ACC112 (cell line): ENCODE measurements at regions not wholly inside any gene's neighbourhood (a gene's known extent, or its start where the extent isn't known, plus 50 kb on each side); places are given as distances from the start of the nearest gene placed in this dataset.

Source experiments
- H2AFZ ChIP-seq: fragments of 200-600 bp; sonication (generic); one replicate; pipeline ENCODE4 v1.6.0; 2017; ENCODE audit warnings: antibody characterized with exemption, low read length; ENCODE audit not compliant: unreplicated experiment
- H3K27ac ChIP-seq: fragments of 200-600 bp; sonication (generic); 2 replicates; pipeline ENCODE4 v1.5.1; 2014; ENCODE audit warnings: low read depth, mild to moderate bottlenecking, antibody characterized with exemption, low read length, moderate library complexity
- H3K27me3 ChIP-seq: fragments of 200-600 bp; sonication (generic); 2 replicates; pipeline ENCODE4 v1.6.1; 2014; ENCODE audit warnings: mild to moderate bottlenecking, antibody characterized with exemption, low read length, moderate library complexity, mixed read lengths; ENCODE audit not compliant: insufficient read depth
- H3K36me3 ChIP-seq: fragments of 200-600 bp; sonication (generic); 2 replicates; pipeline ENCODE4 v1.6.1; 2016; ENCODE audit warnings: mild to moderate bottlenecking, antibody characterized with exemption, low read length, moderate library complexity, mixed read lengths; ENCODE audit not compliant: insufficient read depth
- H3K4me1 ChIP-seq: fragments of 200-600 bp; sonication (generic); one replicate; pipeline ENCODE4 v1.6.1; 2016; ENCODE audit warnings: low read length, mixed read lengths; ENCODE audit not compliant: insufficient read depth, unreplicated experiment, control insufficient read depth
- H3K4me3 ChIP-seq: fragments of 200-600 bp; sonication (generic); 2 replicates; pipeline ENCODE4 v1.5.1; 2014; ENCODE audit warnings: mild to moderate bottlenecking, low read depth, low read length
- H3K79me2 ChIP-seq: fragments of 200-600 bp; sonication (generic); one replicate; pipeline ENCODE4 v1.6.0; 2016; ENCODE audit warnings: low read length; ENCODE audit not compliant: control insufficient read depth, unreplicated experiment, insufficient read depth

DNA sequence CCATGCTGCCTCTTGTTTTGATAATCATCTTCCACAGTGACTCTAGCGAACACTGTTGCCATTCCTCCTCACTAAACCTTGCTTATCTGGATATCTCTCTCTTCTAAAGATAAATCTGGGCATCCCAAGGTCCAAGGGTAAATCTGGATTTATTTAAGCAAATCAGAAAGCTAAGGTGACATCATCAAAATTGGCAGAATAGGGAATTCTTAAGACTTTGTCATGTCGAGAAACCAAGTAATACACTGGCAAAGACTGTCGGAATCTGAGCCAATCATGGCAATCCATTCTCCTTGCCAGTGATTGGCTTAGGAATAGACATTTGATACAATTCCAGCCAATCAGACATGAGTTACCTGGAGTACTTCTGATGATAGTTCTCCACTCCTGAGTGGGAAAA is 362.7 kb upstream of the PTGER4 start:
- no peaks in the 10 kb centered on the region for H3K4me1 ChIP-seq
- no peaks in the 10 kb centered on the region for H3K36me3 ChIP-seq
- H3K27me3 ChIP-seq = no peaks in the 10 kb centered on the region
- no peak overlapping the region for H2AFZ ChIP-seq
- no peaks in the 10 kb centered on the region for H3K79me2 ChIP-seq
- no peak overlapping the region for H3K4me3 ChIP-seq
- H3K27ac ChIP-seq = no peak overlapping the region

DNA sequence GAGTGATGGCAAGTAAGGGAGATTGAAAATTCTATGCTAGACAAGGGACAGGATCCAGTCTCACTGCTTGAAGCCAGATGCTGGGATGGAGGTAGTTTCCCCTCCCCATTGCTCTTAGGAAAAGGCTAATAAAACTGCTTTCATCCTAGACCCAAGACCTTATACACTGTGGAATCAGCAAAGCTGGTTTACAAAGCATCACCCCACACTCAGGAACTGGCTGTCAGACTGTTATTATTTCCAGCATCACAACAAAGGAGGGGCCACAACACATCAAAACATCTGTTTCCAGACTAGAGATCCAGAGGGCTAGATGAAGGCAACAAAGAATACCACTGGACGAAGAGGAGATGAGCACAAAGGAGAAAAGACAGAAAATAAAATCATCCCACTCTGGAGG is 364.6 kb upstream of the PTGER4 start:
- H3K79me2 ChIP-seq = no peaks in the 10 kb centered on the region
- H3K27me3 ChIP-seq = no peaks in the 10 kb centered on the region
- no peak overlapping the region for H3K27ac ChIP-seq
- no peak overlapping the region for H2AFZ ChIP-seq
- no peaks in the 10 kb centered on the region for H3K4me1 ChIP-seq
- no peak overlapping the region for H3K4me3 ChIP-seq
- H3K36me3 ChIP-seq = no peaks in the 10 kb centered on the region

DNA sequence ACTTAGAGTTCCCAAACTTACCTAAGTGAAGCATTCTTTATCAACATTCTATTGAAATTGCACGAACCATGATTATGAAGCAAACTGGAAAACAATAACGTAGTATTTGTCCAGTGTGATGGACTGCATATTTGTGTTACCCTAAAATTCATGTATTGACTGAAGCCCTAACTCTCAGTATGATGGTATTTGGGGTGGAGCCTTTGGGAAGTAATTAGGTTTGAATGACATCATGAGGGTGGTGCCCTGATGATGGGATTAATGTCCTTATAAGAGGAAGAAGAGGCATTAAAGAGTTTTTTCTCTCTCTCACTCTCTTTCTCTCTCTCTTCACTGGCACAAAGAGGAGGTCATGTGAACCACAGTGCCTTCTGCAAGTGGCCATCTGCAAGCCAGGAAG is 365.4 kb upstream of the PTGER4 start:
- Histone ChIP-seq H2AFZ (no peak overlapping the region), H3K36me3 (no peaks in the 10 kb centered on the region), H3K4me3 (no peak overlapping the region), H3K4me1 (no peaks in the 10 kb centered on the region), H3K27me3 (no peaks in the 10 kb centered on the region), H3K79me2 (no peaks in the 10 kb centered on the region), H3K27ac (no peak overlapping the region)

DNA sequence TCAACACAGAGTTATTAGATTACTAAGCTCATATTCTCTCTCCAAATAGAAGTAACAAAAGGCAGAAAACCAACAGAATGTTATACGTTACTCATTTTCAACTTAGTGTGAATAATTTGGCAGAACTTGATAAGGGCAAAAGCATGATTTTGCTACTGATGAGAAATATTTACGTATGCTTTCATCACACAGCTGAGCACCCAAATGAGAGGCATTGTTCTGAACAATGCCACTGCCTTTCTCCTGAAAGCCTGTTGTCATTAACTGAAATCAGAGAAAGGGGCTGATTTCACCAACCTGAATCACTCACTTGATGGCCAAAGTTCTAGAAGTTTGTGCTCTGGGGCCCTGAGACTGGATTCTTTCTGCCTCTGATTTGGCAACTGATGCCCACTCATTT is 367.5 kb upstream of the PTGER4 start:
- no peaks in the 10 kb centered on the region for H3K36me3 ChIP-seq
- H3K27ac ChIP-seq = no peak overlapping the region
- no peaks in the 10 kb centered on the region for H3K79me2 ChIP-seq
- no peak overlapping the region for H3K4me3 ChIP-seq
- no peaks in the 10 kb centered on the region for H3K4me1 ChIP-seq
- H3K27me3 ChIP-seq = no peaks in the 10 kb centered on the region
- H2AFZ ChIP-seq = no peak overlapping the region

DNA sequence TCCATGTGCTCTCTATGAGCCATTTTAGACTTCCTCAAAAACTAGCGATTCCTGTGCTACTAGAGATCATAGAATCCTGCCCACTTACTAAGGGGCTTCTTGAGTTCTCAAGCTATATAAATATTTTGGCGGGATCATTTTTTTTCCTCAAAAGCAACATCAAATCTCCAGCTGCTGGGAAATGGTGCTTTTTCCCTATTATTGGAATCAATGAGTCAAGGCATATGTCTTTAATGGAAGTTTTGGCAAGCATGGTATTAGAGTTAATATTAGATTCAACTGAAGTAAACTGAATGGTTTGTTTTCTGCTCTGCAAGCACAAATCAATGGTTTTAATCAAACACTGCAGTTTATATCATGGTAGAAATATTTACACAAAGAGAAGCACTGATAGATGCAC is 369.9 kb upstream of the PTGER4 start:
- Histone ChIP-seq H3K4me1 (no peaks in the 10 kb centered on the region), H3K36me3 (no peaks in the 10 kb centered on the region), H3K27me3 (no peaks in the 10 kb centered on the region), H3K79me2 (no peaks in the 10 kb centered on the region), H2AFZ (no peak overlapping the region), H3K27ac (no peak overlapping the region), H3K4me3 (no peak overlapping the region)

DNA sequence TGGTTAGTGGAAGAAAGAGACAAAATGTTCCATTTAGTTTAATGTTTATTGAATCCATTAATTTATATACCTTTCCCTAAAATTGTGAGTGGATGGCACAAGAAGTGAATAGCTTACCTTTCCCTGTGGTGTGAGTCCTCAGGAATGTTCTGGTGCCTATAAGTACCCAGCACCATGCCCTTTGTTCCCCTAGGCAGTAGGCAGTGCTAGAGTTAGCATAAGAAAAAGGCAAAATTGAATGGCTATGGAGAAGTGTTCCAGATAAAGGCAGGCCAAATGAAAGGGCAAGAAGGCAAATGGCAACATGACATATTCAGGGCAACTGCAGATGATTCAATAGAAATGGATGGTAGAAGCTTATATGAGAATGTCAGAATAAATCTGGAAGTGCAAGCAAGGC is 370.8 kb upstream of the PTGER4 start:
- no peak overlapping the region for H2AFZ ChIP-seq
- H3K36me3 ChIP-seq = no peaks in the 10 kb centered on the region
- no peaks in the 10 kb centered on the region for H3K27me3 ChIP-seq
- no peaks in the 10 kb centered on the region for H3K4me1 ChIP-seq
- H3K27ac ChIP-seq = no peak overlapping the region
- H3K79me2 ChIP-seq = no peaks in the 10 kb centered on the region
- no peak overlapping the region for H3K4me3 ChIP-seq

DNA sequence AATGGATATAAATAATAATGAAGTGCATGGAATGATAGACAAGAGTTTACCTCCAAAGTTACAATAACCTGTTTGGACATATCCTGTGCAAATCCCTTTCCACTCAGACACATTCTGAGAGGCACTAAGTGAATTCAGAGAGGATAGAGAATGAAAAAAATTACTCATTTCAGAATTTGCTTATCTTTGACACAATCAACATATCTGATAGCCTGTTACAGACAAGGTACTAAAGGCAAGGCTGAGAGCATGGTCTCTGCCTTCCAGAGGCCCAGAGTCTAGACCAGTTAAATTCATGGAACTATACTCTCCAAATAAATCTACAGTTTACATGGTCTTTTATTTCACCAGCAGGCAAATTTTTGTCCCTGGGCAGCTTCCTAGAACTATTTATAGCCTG is 371.8 kb upstream of the PTGER4 start:
- H3K4me1 ChIP-seq = no peaks in the 10 kb centered on the region
- H3K27ac ChIP-seq = no peak overlapping the region
- H3K4me3 ChIP-seq = no peak overlapping the region
- H3K27me3 ChIP-seq = no peaks in the 10 kb centered on the region
- H3K79me2 ChIP-seq = no peaks in the 10 kb centered on the region
- no peaks in the 10 kb centered on the region for H3K36me3 ChIP-seq
- no peak overlapping the region for H2AFZ ChIP-seq

DNA sequence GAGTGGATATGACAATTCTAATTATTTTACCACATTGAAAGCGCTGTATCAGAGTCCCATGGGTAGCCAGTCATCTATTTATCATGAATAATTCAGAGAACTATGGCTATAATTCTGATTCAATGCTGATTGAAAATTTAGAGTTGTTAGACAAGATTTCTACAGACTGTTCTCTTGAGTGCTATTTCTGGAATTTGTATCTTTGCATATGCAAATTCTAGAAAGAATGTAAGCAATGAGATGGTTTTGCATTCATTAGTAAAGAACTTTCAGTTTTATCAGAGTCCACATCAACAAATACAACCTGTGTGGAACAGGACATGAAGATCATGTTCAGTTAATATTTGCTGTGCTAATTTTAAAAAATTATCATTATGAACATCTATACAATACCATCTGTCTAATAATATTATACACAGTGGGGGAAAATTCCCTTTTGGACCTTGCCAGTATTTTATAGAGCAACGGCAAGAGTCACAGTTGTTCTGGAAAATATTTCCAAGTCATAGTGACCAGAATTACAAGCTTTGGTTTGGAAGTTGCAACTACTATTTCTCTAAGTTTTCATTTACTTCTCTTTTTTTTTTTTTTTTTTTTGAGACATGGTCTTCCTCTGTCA is 372.7 kb upstream of the PTGER4 start:
- Histone ChIP-seq H3K79me2 (no peaks in the 10 kb centered on the region), H3K36me3 (no peaks in the 10 kb centered on the region), H3K4me3 (no peak overlapping the region), H3K4me1 (no peaks in the 10 kb centered on the region), H2AFZ (no peak overlapping the region), H3K27me3 (no peaks in the 10 kb centered on the region), H3K27ac (no peak overlapping the region)

DNA sequence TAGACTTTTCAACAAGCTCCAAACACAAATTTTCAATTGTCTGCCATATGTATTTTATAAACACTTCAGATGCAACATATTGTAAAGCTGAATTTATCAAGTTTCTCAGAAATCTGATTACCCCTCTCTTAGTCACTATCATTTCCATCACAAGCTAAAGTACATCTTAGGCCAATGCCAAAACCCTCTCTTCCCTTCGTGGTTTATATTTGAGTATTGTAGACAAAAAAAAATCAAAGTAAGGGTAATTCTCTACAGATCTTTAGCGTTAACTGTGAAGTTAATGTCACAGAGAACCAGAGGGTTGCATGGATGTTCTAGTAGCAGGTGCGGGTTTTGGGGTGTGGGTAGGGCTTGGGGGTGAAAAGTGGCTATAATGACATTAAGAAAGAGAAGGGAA is 387.7 kb upstream of the PTGER4 start:
- peaks cover 13% of the 10 kb centered on the region for H3K4me1 ChIP-seq
- H3K79me2 ChIP-seq = no peaks in the 10 kb centered on the region
- H3K36me3 ChIP-seq = no peaks in the 10 kb centered on the region
- no peaks in the 10 kb centered on the region for H3K27me3 ChIP-seq
- no peak overlapping the region for H3K4me3 ChIP-seq
- H2AFZ ChIP-seq = no peak overlapping the region
- H3K27ac ChIP-seq = no peak overlapping the region

DNA sequence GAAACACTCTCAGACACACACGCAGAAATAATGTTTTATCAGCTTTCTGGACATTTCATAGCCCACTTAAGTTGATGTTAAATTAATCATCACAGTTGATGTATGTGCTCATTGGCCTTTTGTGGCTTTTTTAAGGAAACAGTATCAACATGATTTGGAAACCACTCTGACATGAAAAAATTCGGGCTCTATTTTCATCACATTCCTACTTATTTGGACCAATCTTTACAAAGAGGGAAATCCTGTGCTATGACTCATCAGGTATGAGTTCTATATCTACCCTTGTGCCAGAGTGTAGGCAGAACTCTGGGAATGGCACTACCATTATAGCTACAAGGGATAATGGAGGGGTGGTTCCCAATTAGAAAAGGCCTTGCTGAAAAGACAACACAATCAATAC is 388.4 kb upstream of the PTGER4 start:
- Histone ChIP-seq H3K27me3 (no peaks in the 10 kb centered on the region), H3K36me3 (no peaks in the 10 kb centered on the region), H3K79me2 (no peaks in the 10 kb centered on the region), H3K4me1 (peaks cover 13% of the 10 kb centered on the region), H3K4me3 (no peak overlapping the region), H3K27ac (0 out of 2 replicates have a peak overlapping the region, but pooled peaks have one; percentile 1), H2AFZ (peak overlapping the region; percentile 36)

DNA sequence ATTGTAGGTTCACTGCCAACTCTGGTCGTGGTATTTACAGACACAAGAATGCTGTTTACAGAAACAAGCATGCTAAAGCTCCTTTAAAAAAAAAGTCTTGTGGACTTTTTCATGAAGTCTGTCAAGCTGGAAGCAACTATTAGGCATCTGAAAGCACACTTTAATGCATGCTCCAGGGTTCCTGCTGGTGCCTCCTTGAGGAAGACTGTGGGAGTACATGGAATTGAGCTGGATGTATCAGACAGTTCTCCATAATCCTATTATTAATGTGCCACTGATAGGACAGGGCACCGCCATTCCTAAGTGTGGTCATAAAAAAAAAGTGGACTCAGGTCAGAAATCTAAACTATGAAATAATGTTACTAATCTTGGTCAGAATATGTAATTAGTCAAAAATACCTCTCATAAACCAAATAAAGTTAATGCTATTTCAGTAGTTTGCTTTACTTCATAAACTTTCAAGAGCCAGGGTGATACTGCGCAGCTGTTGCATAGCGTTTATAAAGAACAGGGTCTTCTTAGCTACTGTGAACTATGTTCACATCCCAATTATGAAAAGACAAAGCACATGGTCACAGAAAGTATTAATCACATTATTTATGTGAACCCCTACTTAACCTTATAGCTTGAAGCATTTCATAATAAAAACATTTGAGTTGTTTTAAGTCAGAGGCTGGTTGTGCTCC is 390.8 kb upstream of the PTGER4 start:
- Histone ChIP-seq H2AFZ (no peak overlapping the region), H3K27ac (no peak overlapping the region), H3K36me3 (no peaks in the 10 kb centered on the region), H3K4me3 (no peak overlapping the region), H3K79me2 (no peaks in the 10 kb centered on the region), H3K4me1 (peaks cover 13% of the 10 kb centered on the region), H3K27me3 (no peaks in the 10 kb centered on the region)
